Thyroid gland (tissue), 4 donors: ENCODE measurements at regions not wholly inside any gene's neighbourhood (a gene's known extent, or its start where the extent isn't known, plus 50 kb on each side); places are given as distances from the start of the nearest gene placed in this dataset.

Experiments used
- CTCF ChIP-seq, 6 experiments: fragments of 200-600 bp in 3 of 6; fragments of 450-650 bp in 3 of 6; sonication (generic) in 3 of 6; IDR thresholded peaks; one replicate each; pipeline ENCODE4 v1.5.1; 2016 to 2019; ENCODE audit warnings: antibody characterized with exemption in 6 of 6, mild to moderate bottlenecking in 2 of 6, inconsistent platforms in 1 of 6, moderate library complexity in 1 of 6
- POLR2A ChIP-seq, 2 donors: fragments of 450-650 bp; IDR thresholded peaks; one replicate each; pipeline ENCODE4 v1.6.1; 2017; ENCODE audit warnings: antibody characterized with exemption in 2 of 2, mild to moderate bottlenecking in 2 of 2, moderate library complexity in 1 of 2

GRCh38 chr15:66886686-66887273, 178.6 kb upstream of the SMAD3 start:
- TF ChIP-seq CTCF (IDR thresholded peaks at IDR 0.05): no peak
- no peak for TF ChIP-seq POLR2A (IDR thresholded peaks at IDR 0.05)
